SK-N-SH treated with all-trans-retinoic acid at 6 μM for 48 hours (cell line): ENCODE measurements at regions not wholly inside any gene's neighbourhood (a gene's known extent, or its start where the extent isn't known, plus 50 kb on each side); places are given as distances from the start of the nearest gene placed in this dataset.

ENCODE experiments used
- ATAC-seq: fragments of 200-7000 bp; cut with Tn5 transposase; 3 replicates; pipeline ENCODE4 v1.9.1; 2020; ENCODE audit warnings: mild to moderate bottlenecking, moderate library complexity
- ARNTL ChIP-seq: fragments of 450-650 bp; formaldehyde crosslinking; IDR thresholded peaks from 2 replicates; pipeline ENCODE4 v1.5.0; 2020; ENCODE audit warnings: low read depth, mild to moderate bottlenecking, moderate library complexity, borderline replicate concordance
- BACH2 ChIP-seq: fragments of 250-450 bp; sonication (Bioruptor Pico); IDR thresholded peaks from 2 replicates; pipeline ENCODE4 v1.9.0; 2021; ENCODE audit warnings: mild to moderate bottlenecking, borderline replicate concordance
- CREB5 ChIP-seq: fragments of 250-450 bp; sonication (Bioruptor Pico); IDR thresholded peaks from 2 replicates; pipeline ENCODE4 v1.5.1; 2020; ENCODE audit warnings: low read depth, mild to moderate bottlenecking, moderate library complexity
- CSRNP3 ChIP-seq: fragments of 250-450 bp; sonication (Bioruptor Pico); IDR thresholded peaks from 2 replicates; pipeline ENCODE4 v1.5.1; 2021; ENCODE audit warnings: mild to moderate bottlenecking, moderate library complexity
- ESRRG ChIP-seq: fragments of 250-450 bp; sonication (Bioruptor Pico); IDR thresholded peaks from 2 replicates; pipeline ENCODE4 v1.6.1; 2021; ENCODE audit warnings: mild to moderate bottlenecking
- GLIS3 ChIP-seq: fragments of 250-450 bp; sonication (Bioruptor Pico); IDR thresholded peaks from 2 replicates; pipeline ENCODE4 v1.5.0; 2020; ENCODE audit warnings: mild to moderate bottlenecking, moderate library complexity
- ISL1 ChIP-seq: fragments of 250-450 bp; sonication (Bioruptor Pico); IDR thresholded peaks from 2 replicates; pipeline ENCODE4 v2.1.2; 2022; ENCODE audit warnings: mild to moderate bottlenecking, moderate library complexity
- OSR1 ChIP-seq: fragments of 250-450 bp; sonication (Bioruptor Pico); IDR thresholded peaks from 2 replicates; pipeline ENCODE4 v1.8.0; 2022; ENCODE audit warnings: moderate library complexity, mild to moderate bottlenecking, inconsistent platforms
- SNAI2 ChIP-seq: fragments of 250-450 bp; sonication (Bioruptor Pico); IDR thresholded peaks from 2 replicates; pipeline ENCODE4 v1.5.0; 2020; ENCODE audit warnings: mild to moderate bottlenecking, moderate library complexity
- TSHZ2 ChIP-seq: fragments of 250-450 bp; sonication (Bioruptor Pico); IDR thresholded peaks from 2 replicates; pipeline ENCODE4 v1.5.0; 2020; ENCODE audit warnings: mild to moderate bottlenecking, moderate library complexity
- ZC3H10 ChIP-seq: fragments of 250-450 bp; sonication (Bioruptor Pico); IDR thresholded peaks from 2 replicates; pipeline ENCODE4 v1.5.1; 2021; ENCODE audit warnings: mild to moderate bottlenecking, moderate library complexity
- ZFP3 ChIP-seq: fragments of 250-450 bp; sonication (Bioruptor Pico); IDR thresholded peaks from 2 replicates; pipeline ENCODE4 v1.5.0; 2020; ENCODE audit warnings: mild to moderate bottlenecking, moderate library complexity
- ZFP30 ChIP-seq: fragments of 450-650 bp; formaldehyde crosslinking; IDR thresholded peaks from 2 replicates; pipeline ENCODE4 v1.5.0; 2022; ENCODE audit warnings: mild to moderate bottlenecking, moderate library complexity
- ZNF565 ChIP-seq: fragments of 450-650 bp; formaldehyde crosslinking; conservative IDR thresholded peaks from 2 replicates; pipeline ENCODE4 v1.5.0; 2020; ENCODE audit warnings: low read depth, mild to moderate bottlenecking, moderate library complexity
- ZNF70 ChIP-seq: fragments of 450-650 bp; formaldehyde crosslinking; IDR thresholded peaks from 2 replicates; pipeline ENCODE4 v1.5.0; 2020; ENCODE audit warnings: mild to moderate bottlenecking, moderate library complexity
- TF ChIP-seq, protein P1 (sequence below): fragments of 250-450 bp; sonication (Bioruptor Pico); IDR thresholded peaks from 2 replicates; pipeline ENCODE4 v1.8.0; 2021; ENCODE audit warnings: low read depth, mild to moderate bottlenecking, moderate library complexity, borderline replicate concordance
- TF ChIP-seq, protein P2 (sequence below): fragments of 250-450 bp; sonication (Bioruptor Pico); IDR thresholded peaks from 2 replicates; pipeline ENCODE4 v1.8.0; 2020; ENCODE audit warnings: mild to moderate bottlenecking, moderate library complexity, borderline replicate concordance

GRCh38 chr1:209132736-209133467 is 450.6 kb upstream of the CAMK1G start (continued):
- TF ChIP-seq ISL1 (CRISPR knock-in tag) (no peak), SNAI2 (CRISPR knock-in tag) (no peak), ESRRG (CRISPR knock-in tag) (no peak)

DNA sequence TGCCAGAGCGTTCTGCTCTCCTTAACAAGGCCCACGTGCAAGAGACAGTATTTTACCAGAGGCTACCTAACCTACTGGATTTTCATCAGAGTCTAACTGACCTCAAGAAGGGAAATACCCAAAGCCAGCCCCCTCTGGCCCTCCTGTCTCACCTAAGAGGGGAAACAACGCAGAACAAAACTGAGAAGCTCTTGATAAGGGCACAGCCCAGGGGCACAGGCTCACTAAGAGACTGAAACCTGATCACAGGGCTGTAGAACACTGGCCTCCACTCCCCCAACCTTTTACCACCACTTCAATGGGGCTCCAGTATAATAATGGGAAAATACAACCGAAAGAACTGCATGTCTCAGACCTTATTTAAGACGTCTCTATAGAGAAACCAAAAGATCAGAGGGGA is 449.5 kb upstream of the CAMK1G start:
- TF ChIP-seq BACH2 (CRISPR knock-in tag), result no peak
- TF ChIP-seq TSHZ2, result no peak
- TF ChIP-seq OSR1, result no peak
- TF ChIP-seq, protein P1, sequence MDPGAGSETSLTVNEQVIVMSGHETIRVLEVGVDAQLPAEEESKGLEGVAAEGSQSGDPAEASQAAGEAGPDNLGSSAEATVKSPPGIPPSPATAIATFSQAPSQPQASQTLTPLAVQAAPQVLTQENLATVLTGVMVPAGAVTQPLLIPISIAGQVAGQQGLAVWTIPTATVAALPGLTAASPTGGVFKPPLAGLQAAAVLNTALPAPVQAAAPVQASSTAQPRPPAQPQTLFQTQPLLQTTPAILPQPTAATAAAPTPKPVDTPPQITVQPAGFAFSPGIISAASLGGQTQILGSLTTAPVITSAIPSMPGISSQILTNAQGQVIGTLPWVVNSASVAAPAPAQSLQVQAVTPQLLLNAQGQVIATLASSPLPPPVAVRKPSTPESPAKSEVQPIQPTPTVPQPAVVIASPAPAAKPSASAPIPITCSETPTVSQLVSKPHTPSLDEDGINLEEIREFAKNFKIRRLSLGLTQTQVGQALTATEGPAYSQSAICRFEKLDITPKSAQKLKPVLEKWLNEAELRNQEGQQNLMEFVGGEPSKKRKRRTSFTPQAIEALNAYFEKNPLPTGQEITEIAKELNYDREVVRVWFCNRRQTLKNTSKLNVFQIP, result no peak
- TF ChIP-seq, protein P2, sequence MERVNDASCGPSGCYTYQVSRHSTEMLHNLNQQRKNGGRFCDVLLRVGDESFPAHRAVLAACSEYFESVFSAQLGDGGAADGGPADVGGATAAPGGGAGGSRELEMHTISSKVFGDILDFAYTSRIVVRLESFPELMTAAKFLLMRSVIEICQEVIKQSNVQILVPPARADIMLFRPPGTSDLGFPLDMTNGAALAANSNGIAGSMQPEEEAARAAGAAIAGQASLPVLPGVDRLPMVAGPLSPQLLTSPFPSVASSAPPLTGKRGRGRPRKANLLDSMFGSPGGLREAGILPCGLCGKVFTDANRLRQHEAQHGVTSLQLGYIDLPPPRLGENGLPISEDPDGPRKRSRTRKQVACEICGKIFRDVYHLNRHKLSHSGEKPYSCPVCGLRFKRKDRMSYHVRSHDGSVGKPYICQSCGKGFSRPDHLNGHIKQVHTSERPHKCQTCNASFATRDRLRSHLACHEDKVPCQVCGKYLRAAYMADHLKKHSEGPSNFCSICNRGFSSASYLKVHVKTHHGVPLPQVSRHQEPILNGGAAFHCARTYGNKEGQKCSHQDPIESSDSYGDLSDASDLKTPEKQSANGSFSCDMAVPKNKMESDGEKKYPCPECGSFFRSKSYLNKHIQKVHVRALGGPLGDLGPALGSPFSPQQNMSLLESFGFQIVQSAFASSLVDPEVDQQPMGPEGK (CRISPR knock-in tag), result no peak
- no peak for TF ChIP-seq ZC3H10 (CRISPR knock-in tag)
- TF ChIP-seq ZFP3 (CRISPR knock-in tag), result no peak
- no peak for TF ChIP-seq ESRRG (CRISPR knock-in tag)
- TF ChIP-seq ARNTL (CRISPR knock-in tag), result no peak
- no peak for TF ChIP-seq ISL1 (CRISPR knock-in tag)
- no peak for TF ChIP-seq SNAI2 (CRISPR knock-in tag)
- TF ChIP-seq ZNF565 (CRISPR knock-in tag), result no peak
- no peak for TF ChIP-seq CSRNP3 (CRISPR knock-in tag)
- TF ChIP-seq CREB5 (CRISPR knock-in tag), result no peak
- no peak for TF ChIP-seq ZNF70 (CRISPR knock-in tag)
- no peak for ATAC-seq

DNA sequence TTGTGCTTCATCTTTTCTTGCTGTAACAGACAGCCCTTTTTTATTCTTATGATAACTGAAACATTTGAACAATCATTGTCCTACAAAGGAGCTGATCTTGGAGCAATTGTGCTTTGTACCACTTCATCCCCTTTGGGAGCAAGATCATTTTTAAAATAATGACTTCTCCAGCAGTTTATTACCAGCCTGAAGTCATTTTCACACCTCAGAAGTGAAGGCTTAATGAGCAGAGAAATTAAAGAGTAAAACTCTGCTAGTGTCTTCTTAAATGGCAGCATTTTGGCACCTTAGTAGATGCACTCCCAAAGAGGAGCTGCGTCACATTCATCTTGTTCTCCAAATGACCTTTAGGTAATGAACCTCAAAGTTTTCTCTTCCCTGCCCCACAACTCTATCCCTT is 439.6 kb upstream of the CAMK1G start:
- TF ChIP-seq, protein P2 (CRISPR knock-in tag), result no peak
- TF ChIP-seq GLIS3 (CRISPR knock-in tag) (no peak), ZFP30 (CRISPR knock-in tag) (no peak)
- no peak for ATAC-seq
